Suppressor macrophage (primary cell): ENCODE measurements at regions not wholly inside any gene's neighbourhood (a gene's known extent, or its start where the extent isn't known, plus 50 kb on each side); places are given as distances from the start of the nearest gene placed in this dataset.
"Not testable (repeated sequence)": the region's sequence is repeated elsewhere in the genome, so short reads cannot be mapped to it uniquely, and the experiment has no call there.

Experiments used
- DNase-seq, 4 experiments: peaks; one replicate each; pipeline ENCODE4 v3.0.0-alpha.2; 2020 to 2022

DNA sequence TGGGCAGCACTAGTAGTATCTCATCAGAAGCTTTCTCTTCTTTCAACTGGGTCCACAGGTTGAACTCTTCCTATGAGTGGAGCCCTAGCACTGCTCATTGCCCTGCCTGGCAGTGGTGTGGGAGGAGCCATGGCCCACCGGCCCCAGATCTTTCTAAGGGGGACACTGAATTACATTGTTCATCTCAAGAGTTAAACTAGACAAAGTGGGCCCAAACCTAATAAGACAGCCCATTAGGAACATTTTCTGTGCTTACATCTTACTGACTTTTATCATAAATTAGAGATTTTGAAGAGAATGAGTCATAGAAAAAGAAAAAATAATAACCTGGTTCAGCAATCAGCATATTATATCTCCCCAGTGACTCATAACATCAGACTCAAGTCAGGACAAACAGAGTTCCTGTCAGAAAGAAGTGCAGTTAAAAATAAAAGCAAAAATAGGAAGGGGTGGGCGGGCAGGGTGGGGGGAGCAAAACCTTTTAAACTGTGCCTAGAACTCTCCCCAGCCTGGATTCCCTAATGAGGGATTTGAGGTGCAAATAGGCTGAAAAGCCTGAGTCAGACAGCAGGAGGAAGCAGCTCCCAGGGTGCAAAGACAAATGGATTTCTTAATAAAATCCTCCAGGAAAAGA, 161.6 kb upstream of the TRIB2 start:
- DNase-seq, result peak in 3 of 4 experiments; percentile 19 to 37 (median 37)

DNA sequence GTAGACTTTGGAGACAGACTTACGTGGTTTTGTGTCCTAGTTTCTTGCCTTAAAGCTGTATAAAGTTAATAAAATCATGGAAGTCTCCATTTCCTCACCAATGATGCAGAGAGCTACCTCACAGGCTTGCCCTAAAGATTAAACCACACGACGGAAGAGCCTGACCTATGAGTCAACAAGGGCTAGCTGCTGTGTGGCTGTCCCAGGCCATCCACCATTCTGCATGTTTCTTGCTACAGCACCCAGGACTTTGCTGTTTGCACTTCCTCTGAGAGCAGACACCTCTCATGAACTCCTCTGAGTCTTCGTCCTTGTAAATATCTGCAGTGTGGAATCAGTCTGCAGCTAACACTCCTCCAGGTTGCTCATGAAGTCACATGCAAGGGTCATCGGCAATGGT, 160.0 kb upstream of the TRIB2 start:
- peak; percentile 62 to 85 (median 69) for DNase-seq

- DNase-seq, result no peak
These were observed 159.0 kb upstream of the TRIB2 start for GRCh38 chr2:12557688-12558087.

- DNase-seq, result no peak
These were observed 158.2 kb upstream of the TRIB2 start for GRCh38 chr2:12558519-12558918.

- DNase-seq, result no peak
These were observed 156.1 kb upstream of the TRIB2 start for GRCh38 chr2:12560618-12561017.

DNA sequence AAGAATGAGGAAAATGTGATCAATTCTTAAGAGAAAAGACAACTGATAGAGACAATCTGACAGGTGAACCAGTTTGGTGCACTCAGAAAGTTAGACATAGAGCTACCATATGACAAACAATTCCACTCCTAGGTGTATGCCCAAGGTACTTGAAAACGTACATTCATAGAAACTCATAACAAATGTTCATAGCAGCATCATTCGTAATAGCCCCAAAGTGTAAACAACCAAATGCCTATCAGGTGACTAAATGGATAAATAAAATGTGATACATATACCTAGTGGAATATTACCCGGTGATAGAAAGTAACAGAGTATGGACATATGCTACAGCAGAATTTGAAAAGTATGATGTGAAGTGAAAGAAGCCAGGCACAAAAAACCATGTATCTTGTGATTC, 149.3 kb upstream of the TRIB2 start:
- no peak for DNase-seq

DNA sequence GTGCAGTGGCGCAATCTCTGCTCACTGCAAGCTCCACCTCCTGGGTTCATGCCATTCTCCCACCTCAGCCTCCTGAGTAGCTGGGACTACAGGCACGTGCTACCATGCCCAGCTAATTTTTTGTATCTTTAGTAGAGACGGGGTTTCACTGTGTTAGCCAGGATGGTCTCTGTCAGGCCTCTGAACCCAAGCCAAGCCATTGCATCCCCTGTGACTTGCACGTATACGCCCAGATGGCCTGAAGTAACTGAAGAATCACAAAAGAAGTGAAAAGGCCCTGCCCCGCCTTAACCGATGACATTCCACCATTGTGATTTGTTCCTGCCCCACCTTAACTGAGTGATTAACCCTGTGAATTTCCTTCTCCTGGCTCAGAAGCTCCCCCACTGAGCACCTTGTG, 147.2 kb upstream of the TRIB2 start:
- not testable (repeated sequence) for DNase-seq

- not testable (repeated sequence) for DNase-seq
These were observed 146.8 kb upstream of the TRIB2 start for GRCh38 chr2:12569929-12570328.

GRCh38 chr2:12577091-12577490, 139.6 kb upstream of the TRIB2 start:
- DNase-seq, result no peak

GRCh38 chr2:12577567-12578253, 139.0 kb upstream of the TRIB2 start:
- DNase-seq, result peak; percentile 16 to 62 (median 30)

DNA sequence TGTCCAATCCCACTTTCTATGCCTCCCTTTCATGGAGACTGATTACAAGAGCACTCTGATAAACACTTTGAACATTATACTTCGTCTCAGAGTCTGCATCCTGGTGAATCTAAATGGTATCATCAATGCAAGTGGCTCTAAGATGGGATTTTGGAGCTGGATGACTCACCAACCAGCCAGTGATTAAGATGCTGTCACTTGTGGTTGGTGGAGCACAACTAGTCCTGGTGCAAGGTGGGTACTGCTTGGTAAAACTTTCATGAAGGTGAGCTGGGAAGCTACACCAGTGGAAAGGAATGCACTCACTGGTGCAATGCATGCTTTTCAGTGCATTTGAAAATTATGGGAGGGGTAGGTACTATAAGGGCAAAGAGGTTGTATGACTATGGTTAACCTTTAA, 137.7 kb upstream of the TRIB2 start:
- DNase-seq, result no peak

DNA sequence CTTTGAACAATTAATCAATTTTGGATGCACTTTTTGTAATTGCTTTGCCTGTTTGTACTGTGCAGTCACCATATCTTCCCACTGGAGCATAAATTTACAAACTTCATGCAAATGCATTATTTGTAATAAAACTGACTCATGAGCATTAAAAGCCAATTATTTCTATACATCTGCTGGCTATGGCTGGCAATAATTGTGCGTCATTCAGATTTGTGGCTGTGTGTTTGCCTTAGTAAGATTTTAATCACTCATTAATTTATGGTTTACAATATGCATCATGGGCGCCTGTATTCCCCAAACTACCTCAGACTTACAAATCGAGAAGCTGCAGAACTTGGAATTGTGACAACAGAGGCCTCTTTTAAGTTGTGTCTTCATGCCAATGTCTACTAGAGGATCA, 132.4 kb upstream of the TRIB2 start:
- DNase-seq, result no peak

GRCh38 chr2:12585784-12586183, 131.0 kb upstream of the TRIB2 start:
- no peak for DNase-seq

DNA sequence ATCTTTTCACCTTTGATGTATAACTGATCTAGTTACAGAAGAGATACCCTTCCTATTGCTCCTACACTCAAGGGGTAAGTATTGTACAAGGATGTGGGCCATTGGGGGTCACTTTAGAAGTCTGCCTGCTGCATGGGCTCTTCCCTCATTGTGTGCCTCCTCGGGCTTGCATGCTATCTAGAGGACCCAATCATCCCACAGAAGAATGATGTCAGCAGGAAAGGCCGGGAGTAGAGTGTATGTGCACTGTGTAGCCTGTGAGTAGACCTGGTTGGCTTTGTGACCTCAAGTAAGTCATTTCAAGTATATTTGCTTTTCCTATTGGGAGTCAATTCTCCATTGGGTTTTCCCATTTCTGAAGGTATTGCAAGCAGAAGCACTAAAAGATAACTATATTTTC, 129.5 kb upstream of the TRIB2 start:
- DNase-seq, result no peak

GRCh38 chr2:12587729-12588522, 128.8 kb upstream of the TRIB2 start:
- peak; percentile 54 to 94 (median 76) for DNase-seq

- DNase-seq, result peak in 1 of 4 experiments; percentile 36
These were observed 127.8 kb upstream of the TRIB2 start for GRCh38 chr2:12588986-12589385.

DNA sequence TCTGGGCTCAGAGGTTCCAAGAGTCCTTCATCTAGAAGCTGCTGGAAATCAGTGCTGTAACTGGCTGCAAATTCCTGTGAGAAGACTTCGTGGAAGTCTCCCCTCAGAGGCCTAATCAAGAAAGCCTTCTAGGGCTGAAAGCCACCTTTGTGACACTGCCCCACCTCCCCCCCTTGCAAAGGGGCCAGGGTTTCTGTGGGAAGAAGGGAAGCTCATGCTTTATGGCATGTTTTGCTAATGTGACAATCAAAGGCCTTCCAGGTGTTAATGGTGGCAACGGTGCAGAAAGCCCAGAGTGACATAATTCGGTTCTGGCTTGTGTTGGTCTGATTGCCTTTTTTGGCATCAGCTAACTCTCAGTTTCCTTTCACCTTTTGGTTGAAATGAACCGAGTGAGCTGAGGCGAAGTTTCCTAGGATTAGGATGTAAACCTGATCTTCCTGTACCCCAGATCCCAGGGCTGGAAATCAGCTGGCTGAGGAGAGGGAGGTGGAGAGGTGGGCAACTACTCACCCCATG, 126.9 kb upstream of the TRIB2 start:
- no peak for DNase-seq

GRCh38 chr2:12592296-12592695, 124.4 kb upstream of the TRIB2 start:
- DNase-seq, result no peak

GRCh38 chr2:12594590-12594989, 122.1 kb upstream of the TRIB2 start:
- DNase-seq, result no peak

GRCh38 chr2:12596771-12597170, 120.0 kb upstream of the TRIB2 start:
- DNase-seq, result no peak

DNA sequence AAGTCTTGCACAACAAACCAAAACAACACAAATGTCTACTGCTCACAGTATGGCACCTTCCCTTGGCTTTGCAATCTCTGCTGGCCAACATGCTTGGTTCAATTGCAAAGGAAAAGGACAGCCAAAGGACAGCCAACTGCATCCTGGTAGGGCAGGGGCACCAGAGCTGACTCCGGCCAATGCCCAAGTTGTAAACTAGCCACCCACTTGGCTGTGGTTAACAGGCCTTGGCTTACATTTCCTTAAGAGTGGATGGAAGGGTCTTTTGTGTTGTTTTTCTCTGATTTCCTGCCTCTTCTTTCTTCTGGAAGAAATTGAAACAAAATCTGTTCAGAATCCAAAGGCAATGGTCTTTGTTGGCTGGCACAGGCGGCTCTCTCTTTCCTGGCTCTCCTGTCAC, 119.1 kb upstream of the TRIB2 start:
- DNase-seq, result no peak

GRCh38 chr2:12602661-12603060, 114.1 kb upstream of the TRIB2 start:
- DNase-seq, result no peak

GRCh38 chr2:12603781-12604295, 112.9 kb upstream of the TRIB2 start:
- DNase-seq, result no peak
